ENCODE measurements at regions not wholly inside any gene's neighbourhood (a gene's known extent, or its start where the extent isn't known, plus 50 kb on each side); places are given as distances from the start of the nearest gene placed in this dataset.

GRCh38 chr5:61728287-61728686, 396.2 kb downstream of the ZSWIM6 start (continued):
- TF ChIP-seq CTCF (IDR thresholded peaks at IDR 0.05) (no peak), FOXM1 (IDR thresholded peaks at IDR 0.05; ENCODE audit: low read depth) (no peak), CHD2 (IDR thresholded peaks at IDR 0.05; ENCODE audit: low read length, partially characterized antibody) (no peak), SMC3 (IDR thresholded peaks at IDR 0.05; ENCODE audit: low read depth, low read length) (no peak), YY1 (IDR thresholded peaks at IDR 0.05; ENCODE audit: low read depth) (no peak), REST (IDR thresholded peaks at IDR 0.05; ENCODE audit: low read depth, low read length) (no peak)

GRCh38 chr5:61730866-61731265, 398.8 kb downstream of the ZSWIM6 start:
- no peaks in the 10 kb centered on the region for H4K20me1 ChIP-seq (ENCODE audit: insufficient read depth)
- no peak for TF ChIP-seq YY1 (IDR thresholded peaks at IDR 0.05; ENCODE audit: low read depth)
- TF ChIP-seq RXRA (IDR thresholded peaks at IDR 0.05; ENCODE audit: borderline replicate concordance, low read depth): no peak
- TF ChIP-seq JUND (IDR thresholded peaks at IDR 0.05): no peak
- TF ChIP-seq FOXJ3 (CRISPR knock-in tag; IDR thresholded peaks at IDR 0.05): no peak
- no peak for TF ChIP-seq NFIC (IDR thresholded peaks at IDR 0.05; ENCODE audit: borderline replicate concordance)
- no peak for TF ChIP-seq ZBTB33 (IDR thresholded peaks at IDR 0.05; ENCODE audit: borderline replicate concordance, low read depth)
- TF ChIP-seq MAX (IDR thresholded peaks at IDR 0.05; ENCODE audit: low read depth): no peak
- no peak for TF ChIP-seq FOSL2 (IDR thresholded peaks at IDR 0.05; ENCODE audit: borderline replicate concordance, low read depth)
- TF ChIP-seq RCOR1 (IDR thresholded peaks at IDR 0.05; ENCODE audit: low read length): no peak
- no peak for TF ChIP-seq IRF3 (IDR thresholded peaks at IDR 0.05; ENCODE audit: low read depth, low read length)
- no peak for TF ChIP-seq MEF2A (IDR thresholded peaks at IDR 0.05; ENCODE audit: borderline replicate concordance, low read depth)
- peaks cover 7% of the 10 kb centered on the region; the same call in 1 of the 2 replicates for H3K27me3 ChIP-seq (ENCODE audit: insufficient read depth)
- H3K79me2 ChIP-seq (ENCODE audit: insufficient read depth): no peaks in the 10 kb centered on the region
- no peaks in the 10 kb centered on the region for H3K36me3 ChIP-seq (replicated peaks in 1 of 2; ENCODE audit: control insufficient read depth in 1 of 2, insufficient read depth in 2 of 2, low read length in 1 of 2)
- POLR2A ChIA-PET: no interaction called here
- H3F3A ChIP-seq (replicated peaks; ENCODE audit: insufficient read depth): no peaks in the 10 kb centered on the region
- H3K9ac ChIP-seq: no peak overlapping the region
- no peaks in the 10 kb centered on the region for H3K4me1 ChIP-seq (ENCODE audit: control insufficient read depth in 1 of 2, insufficient read depth in 2 of 2, low read depth in 1 of 2, low read length in 1 of 2)
- no peak overlapping the region for H3K4me3 ChIP-seq (ENCODE audit: low read depth in 2 of 2, low read length in 1 of 2)
- CTCF ChIA-PET: interaction anchor here (1.0 to 1.1 kb wide), 2 partner anchors 413 to 772 kb away, joined by 3 read pairs; no protein-coding TSS in a partner anchor
- H2AFZ ChIP-seq (ENCODE audit: low read depth): no peak overlapping the region
- no peaks in the 10 kb centered on the region for H3K9me3 ChIP-seq
- WGBS (ENCODE audit: low lambda C conversion rate): 23% methylated on average over 3 of the region's 3 CpGs
- DNase-seq: no peak
- no peak overlapping the region for H3K27ac ChIP-seq (ENCODE audit: low read depth in 2 of 2, low read length in 1 of 2)
- H3K4me2 ChIP-seq: no peak overlapping the region
- H3K9me2 ChIP-seq: no peaks in the 10 kb centered on the region
